ENCODE measurements at regions not wholly inside any gene's neighbourhood (a gene's known extent, or its start where the extent isn't known, plus 50 kb on each side); places are given as distances from the start of the nearest gene placed in this dataset.
"Not testable (repeated sequence)": the region's sequence is repeated elsewhere in the genome, so short reads cannot be mapped to it uniquely, and the experiment has no call there.

- DNase-seq (ENCODE audit: low read depth), result no peak
These were observed 66.2 kb upstream of the SMAD6 start for GRCh38 chr15:66635817-66636216.

DNA sequence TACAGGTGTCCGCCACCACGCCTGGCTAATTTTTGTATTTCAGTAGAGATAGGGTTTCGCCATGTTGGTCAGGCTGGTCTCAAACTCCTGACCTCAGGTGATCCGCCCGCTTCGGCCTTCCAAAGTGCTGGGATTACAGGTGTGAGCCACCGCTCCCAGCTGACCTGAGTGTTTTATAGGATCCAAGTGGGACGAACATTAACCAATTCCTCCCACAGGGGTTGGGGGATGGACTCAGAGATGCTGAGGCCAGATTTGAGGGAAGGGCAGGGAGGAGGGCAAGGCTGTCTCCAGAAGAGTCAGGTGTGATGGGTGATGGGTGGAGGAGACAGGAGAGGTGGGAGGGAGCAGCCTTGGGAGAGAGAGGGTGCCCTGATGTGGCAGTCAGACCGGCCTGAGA, 65.0 kb upstream of the SMAD6 start:
- DNase-seq (ENCODE audit: low read depth), result not testable (repeated sequence)

DNA sequence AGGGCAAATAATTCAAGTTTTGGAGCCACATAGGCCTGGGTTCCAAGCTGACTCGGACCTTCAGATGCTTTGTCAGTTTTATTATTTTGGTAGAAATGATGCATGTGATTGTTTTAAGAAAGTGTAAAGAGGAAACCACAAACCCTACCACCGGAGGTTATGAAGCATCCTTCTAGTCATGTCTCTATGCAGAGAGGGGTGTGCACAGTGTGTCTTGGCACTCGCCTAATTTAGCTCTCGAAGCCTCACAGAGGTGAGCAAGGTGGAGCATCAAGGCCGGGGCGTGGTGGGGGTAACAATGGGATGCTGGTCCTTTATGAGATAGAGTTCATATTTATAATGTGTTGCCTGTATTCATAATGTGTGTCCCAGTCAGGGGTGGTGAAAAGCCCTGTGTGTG, 63.7 kb upstream of the SMAD6 start:
- DNase-seq (ENCODE audit: low read depth), result no peak

GRCh38 chr15:66641485-66642315, 60.3 kb upstream of the SMAD6 start:
- DNase-seq (ENCODE audit: low read depth), result no peak

- no peak for DNase-seq (ENCODE audit: low read depth)
These were observed 59.5 kb upstream of the SMAD6 start for GRCh38 chr15:66642514-66642913.

GRCh38 chr15:66643033-66643432, 59.0 kb upstream of the SMAD6 start:
- no peak for DNase-seq (ENCODE audit: low read depth)

GRCh38 chr15:66644000-66644787, 57.8 kb upstream of the SMAD6 start:
- no peak for DNase-seq (ENCODE audit: low read depth)

- DNase-seq (ENCODE audit: low read depth), result no peak
These were observed 57.2 kb upstream of the SMAD6 start for GRCh38 chr15:66644869-66645268.

DNA sequence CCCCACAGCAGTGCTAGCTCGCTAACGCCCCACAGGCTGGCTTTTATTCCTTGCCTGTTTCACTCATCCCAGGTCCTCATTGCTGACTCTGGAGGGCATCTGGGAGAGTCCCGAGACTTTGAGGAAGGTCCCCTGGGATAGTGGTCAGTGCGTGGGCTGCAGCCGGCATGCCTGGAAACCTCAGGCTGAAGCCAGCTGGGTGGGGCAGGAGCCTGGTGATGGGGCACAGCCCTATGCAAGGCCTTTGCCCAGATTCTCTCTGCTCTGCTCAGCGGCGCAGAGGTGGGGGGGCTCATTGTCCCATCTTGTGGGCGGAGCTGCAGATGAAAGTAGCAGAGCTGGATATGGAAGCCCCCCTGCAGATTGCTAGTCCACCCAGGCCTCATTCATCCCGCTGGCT, 55.7 kb upstream of the SMAD6 start:
- DNase-seq (ENCODE audit: low read depth), result peak; percentile 76

GRCh38 chr15:66646799-66647198, 55.2 kb upstream of the SMAD6 start:
- DNase-seq (ENCODE audit: low read depth), result no peak

DNA sequence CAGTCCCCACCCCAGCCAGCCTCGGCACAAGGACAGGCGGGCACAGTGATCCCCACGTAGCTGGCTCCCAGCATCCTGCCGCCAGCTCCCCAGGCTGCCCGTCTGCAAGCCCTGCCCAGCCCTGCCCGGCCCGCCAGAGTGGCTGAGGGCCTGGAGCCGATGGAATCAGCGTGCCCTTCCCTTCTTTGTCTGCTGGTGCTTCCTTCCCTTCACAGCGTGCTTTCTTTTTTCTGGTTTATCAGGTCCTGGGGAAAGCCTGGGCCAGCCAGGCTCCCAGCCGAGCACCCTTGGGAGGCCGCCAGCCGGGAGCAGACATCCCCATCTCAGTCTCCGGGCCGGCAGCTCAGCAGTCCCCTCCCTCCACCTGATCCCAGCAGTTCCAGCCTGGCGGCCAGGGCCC, 54.7 kb upstream of the SMAD6 start:
- DNase-seq (ENCODE audit: low read depth), result no peak

GRCh38 chr15:66648588-66648987, 53.4 kb upstream of the SMAD6 start:
- DNase-seq (ENCODE audit: low read depth), result no peak

GRCh38 chr15:66649235-66649984, 52.6 kb upstream of the SMAD6 start:
- no peak for DNase-seq (ENCODE audit: low read depth)

GRCh38 chr15:66650433-66650832, 51.6 kb upstream of the SMAD6 start:
- DNase-seq (ENCODE audit: low read depth), result no peak

GRCh38 chr15:66651198-66651597, 50.8 kb upstream of the SMAD6 start:
- no peak for DNase-seq (ENCODE audit: low read depth)

DNA sequence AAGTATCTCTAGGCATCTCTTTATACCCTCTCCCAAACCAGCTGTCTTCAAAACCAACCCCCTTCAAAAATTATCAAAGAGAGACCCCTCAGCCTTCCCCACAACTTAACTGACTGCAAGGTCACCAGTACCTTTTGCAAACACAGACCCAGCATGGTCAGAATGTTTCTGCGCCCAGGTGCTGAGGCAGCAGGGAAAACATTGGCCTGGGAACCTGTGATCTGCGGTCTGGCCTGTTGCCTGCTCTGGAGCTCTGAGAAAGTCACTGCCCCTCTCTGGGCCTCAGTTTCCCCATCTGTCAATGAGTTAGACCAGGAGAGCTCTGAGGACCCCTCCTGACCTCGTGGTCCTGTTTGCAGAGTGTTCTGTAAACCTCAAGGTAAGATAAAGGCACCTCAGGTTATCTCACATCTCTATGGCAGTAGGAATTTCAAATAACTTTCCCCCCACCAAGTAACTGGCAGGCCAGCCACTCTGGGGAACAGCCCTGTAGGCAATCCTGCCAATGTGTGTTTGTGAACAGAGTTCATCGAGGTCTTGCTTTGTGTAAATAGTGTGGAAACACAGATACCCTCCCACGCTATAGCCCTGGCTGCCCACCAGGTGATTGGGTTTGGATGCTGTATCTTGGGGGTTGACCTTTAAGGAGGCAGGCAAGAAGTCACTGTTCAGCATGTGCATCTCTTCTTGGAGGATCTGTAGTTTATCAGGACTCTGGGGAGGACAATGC, 50.0 kb upstream of the SMAD6 start:
- DNase-seq (ENCODE audit: low read depth), result no peak

All from stromal cell of bone marrow (primary cell).